GM21360 (cell line): ENCODE measurements at regions not wholly inside any gene's neighbourhood (a gene's known extent, or its start where the extent isn't known, plus 50 kb on each side); places are given as distances from the start of the nearest gene placed in this dataset.

Experiments used
- ATAC-seq: cut with Tn5 transposase; IDR thresholded peaks from one replicate; pipeline ENCODE4 v1.9.1; 2021; ENCODE audit warnings: mild to moderate bottlenecking, moderate library complexity; ENCODE audit not compliant: unreplicated experiment

DNA sequence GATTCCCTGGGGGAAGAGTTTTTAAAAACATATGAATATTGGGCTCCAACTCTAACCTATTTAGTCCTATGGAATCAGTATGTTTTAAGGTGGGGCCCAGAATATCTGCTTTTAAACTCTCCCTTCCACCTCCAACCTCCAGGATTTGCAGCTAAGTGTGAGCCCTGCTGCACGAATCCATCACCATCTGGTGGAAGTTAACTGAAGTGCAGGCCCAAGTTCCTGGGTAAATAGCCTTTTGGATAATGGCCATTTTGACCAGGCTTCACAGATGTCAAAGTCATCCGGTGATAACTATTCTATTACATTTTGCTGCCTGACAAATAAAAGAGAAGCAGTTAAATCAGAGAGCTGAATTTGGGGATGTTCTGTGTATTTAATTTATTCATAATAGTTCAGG is 58.1 kb upstream of the RMST start:
- peak; percentile 90 for ATAC-seq

DNA sequence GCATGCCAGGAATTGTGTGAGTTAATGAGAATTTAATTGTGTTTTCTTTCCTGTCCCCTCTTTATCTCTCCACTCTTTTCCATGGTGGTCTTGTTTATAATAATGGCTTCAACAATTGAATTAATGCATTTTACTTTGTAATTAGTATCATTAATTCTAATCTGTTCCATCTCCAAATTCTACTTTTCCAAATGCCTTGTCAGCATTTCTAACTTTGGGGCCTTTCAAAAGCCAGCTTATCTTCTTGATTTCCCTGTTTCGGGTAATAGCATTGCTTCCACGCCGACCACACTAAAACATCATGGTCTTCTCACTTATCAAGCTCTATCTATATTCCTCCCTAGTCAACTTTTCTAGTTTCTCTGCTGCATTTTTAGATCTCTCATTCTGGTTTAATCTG is 54.2 kb upstream of the RMST start:
- ATAC-seq: no peak

DNA sequence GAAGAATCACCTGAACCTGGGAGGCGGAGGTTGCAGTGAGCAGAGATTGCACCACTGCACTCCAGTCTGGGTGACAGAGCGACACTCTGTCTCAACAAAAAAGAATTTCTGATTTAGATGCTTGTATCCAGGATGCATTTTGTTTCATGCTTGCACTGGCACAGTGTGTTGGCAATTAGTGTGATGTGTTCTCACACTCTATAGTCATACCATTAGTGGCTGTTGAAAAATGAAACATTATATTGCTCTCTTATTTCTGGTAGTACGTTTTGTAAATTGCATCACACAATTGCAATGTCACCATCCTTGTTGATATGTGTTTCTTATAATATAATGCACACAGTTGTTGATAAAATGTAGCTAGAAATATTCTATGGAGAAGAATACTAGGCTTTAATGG is 51.3 kb upstream of the RMST start:
- no peak for ATAC-seq
